ENCODE measurements at regions not wholly inside any gene's neighbourhood (a gene's known extent, or its start where the extent isn't known, plus 50 kb on each side); places are given as distances from the start of the nearest gene placed in this dataset.

GRCh38 chr2:34936089-34936488, 1337.0 kb upstream of the FAM98A start:
- peaks cover 5% of the 10 kb centered on the region for H3K27me3 Mint-ChIP-seq (ENCODE audit: insufficient read depth, unreplicated experiment)
- no peak for DNase-seq
- TF ChIP-seq CTCF (IDR thresholded peaks at IDR 0.05; ENCODE audit: insufficient read depth in 1 of 2, low read depth in 1 of 2, low read length in 1 of 2, severe bottlenecking in 1 of 2, unreplicated experiment in 1 of 2): no peak
- CTCF ChIA-PET: no interaction called here
- Histone ChIP-seq H3K27me3 (replicated peaks; ENCODE audit: control insufficient read depth, insufficient read depth, low read length) (no peaks in the 10 kb centered on the region), H3K36me3 (ENCODE audit: control insufficient read depth, insufficient read depth, low read length) (no peaks in the 10 kb centered on the region), H3K4me3 (ENCODE audit: low read depth, low read length) (no peak overlapping the region), H3K4me1 (no peaks in the 10 kb centered on the region), H3K9me3 (no peaks in the 10 kb centered on the region)
- no peak overlapping the region for H3K4me3 Mint-ChIP-seq (ENCODE audit: unreplicated experiment)
- POLR2A ChIA-PET: no interaction called here
- H3K27ac Mint-ChIP-seq (ENCODE audit: unreplicated experiment): no peak overlapping the region
- no peaks in the 10 kb centered on the region for H3K36me3 Mint-ChIP-seq (ENCODE audit: insufficient read depth, unreplicated experiment)
- intact Hi-C loops (cut with micrococcal nuclease; ENCODE audit: unreplicated experiment): no loop called here
- no TSS peak for BruUV-seq (replicated peaks)
- no peaks in the 10 kb centered on the region for H3K9me3 Mint-ChIP-seq (ENCODE audit: unreplicated experiment)
- no peaks in the 10 kb centered on the region for H3K4me1 Mint-ChIP-seq (ENCODE audit: low read depth, unreplicated experiment)

- Mint-ChIP-seq H3K36me3 (ENCODE audit: insufficient read depth, unreplicated experiment) (no peaks in the 10 kb centered on the region), H3K27me3 (ENCODE audit: insufficient read depth, unreplicated experiment) (no peaks in the 10 kb centered on the region), H3K27ac (ENCODE audit: unreplicated experiment) (no peak overlapping the region), H3K4me3 (ENCODE audit: unreplicated experiment) (no peak overlapping the region), H3K9me3 (ENCODE audit: unreplicated experiment) (no peaks in the 10 kb centered on the region), H3K4me1 (ENCODE audit: low read depth, unreplicated experiment) (no peaks in the 10 kb centered on the region)
- CTCF ChIA-PET: no interaction called here
- Histone ChIP-seq H3K36me3 (ENCODE audit: control insufficient read depth, insufficient read depth, low read length) (no peaks in the 10 kb centered on the region), H3K9me3 (no peaks in the 10 kb centered on the region), H3K27me3 (replicated peaks; ENCODE audit: control insufficient read depth, insufficient read depth, low read length) (no peaks in the 10 kb centered on the region), H3K4me1 (no peaks in the 10 kb centered on the region), H3K4me3 (ENCODE audit: low read depth, low read length) (no peak overlapping the region)
- BruUV-seq (replicated peaks): no TSS peak
- TF ChIP-seq CTCF (IDR thresholded peaks at IDR 0.05; ENCODE audit: insufficient read depth in 1 of 2, low read depth in 1 of 2, low read length in 1 of 2, severe bottlenecking in 1 of 2, unreplicated experiment in 1 of 2): no peak
- DNase-seq: no peak
- intact Hi-C loops (cut with micrococcal nuclease; ENCODE audit: unreplicated experiment): no loop called here
- POLR2A ChIA-PET: no interaction called here
Observed at GRCh38 chr2:34912084-34912483, 1313.0 kb upstream of the FAM98A start.

DNA sequence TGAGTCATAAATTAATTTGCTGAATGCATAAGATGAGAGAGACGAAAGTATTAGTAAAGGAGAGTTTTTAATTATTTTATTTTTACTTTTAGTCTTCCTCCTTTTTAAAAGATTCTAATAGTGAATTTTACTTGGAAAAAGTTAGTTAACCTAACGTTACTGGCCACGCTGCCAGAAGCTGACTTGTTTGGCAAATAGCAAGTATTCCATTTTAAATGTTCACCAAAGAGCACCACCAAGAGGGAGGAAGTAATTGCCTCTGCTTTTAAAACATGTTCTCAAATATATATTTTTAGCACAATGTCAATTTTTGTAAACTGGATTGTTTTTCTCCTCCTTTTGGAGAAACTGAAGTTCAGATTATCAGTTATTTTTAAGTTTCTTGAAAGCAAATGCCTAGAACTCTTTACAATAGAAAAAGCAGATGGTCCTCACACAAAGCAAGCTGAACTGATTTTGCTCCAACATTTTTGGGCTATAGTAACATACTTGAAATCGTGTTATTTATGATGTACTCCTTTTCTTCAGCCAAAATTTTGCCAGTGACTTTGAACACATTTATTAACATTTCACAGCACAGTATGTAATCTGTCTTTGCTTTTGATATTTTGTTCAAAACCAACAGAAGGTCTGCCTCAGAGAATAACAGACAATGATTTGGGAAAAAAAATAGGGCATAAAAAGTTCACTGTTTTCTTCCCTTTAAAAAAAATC, 1311.0 kb upstream of the FAM98A start:
- no peaks in the 10 kb centered on the region for H3K4me1 ChIP-seq
- TF ChIP-seq CTCF (IDR thresholded peaks at IDR 0.05; ENCODE audit: insufficient read depth in 1 of 2, low read depth in 1 of 2, low read length in 1 of 2, severe bottlenecking in 1 of 2, unreplicated experiment in 1 of 2): no peak
- Mint-ChIP-seq H3K36me3 (ENCODE audit: insufficient read depth, unreplicated experiment) (no peaks in the 10 kb centered on the region), H3K4me3 (ENCODE audit: unreplicated experiment) (no peak overlapping the region), H3K27ac (ENCODE audit: unreplicated experiment) (no peak overlapping the region), H3K27me3 (ENCODE audit: insufficient read depth, unreplicated experiment) (no peaks in the 10 kb centered on the region), H3K9me3 (ENCODE audit: unreplicated experiment) (no peaks in the 10 kb centered on the region), H3K4me1 (ENCODE audit: low read depth, unreplicated experiment) (no peaks in the 10 kb centered on the region)
- H3K27me3 ChIP-seq (replicated peaks; ENCODE audit: control insufficient read depth, insufficient read depth, low read length): no peaks in the 10 kb centered on the region
- no TSS peak for BruUV-seq (replicated peaks)
- intact Hi-C loops (cut with micrococcal nuclease; ENCODE audit: unreplicated experiment): no loop called here
- no peaks in the 10 kb centered on the region for H3K9me3 ChIP-seq
- DNase-seq: no peak
- no peaks in the 10 kb centered on the region for H3K36me3 ChIP-seq (ENCODE audit: control insufficient read depth, insufficient read depth, low read length)
- ChIA-PET POLR2A (no interaction called here), CTCF (no interaction called here)
- H3K4me3 ChIP-seq (ENCODE audit: low read depth, low read length): no peak overlapping the region

All from Caco-2 (cell line).